OCI-LY3 (cell line): ENCODE measurements at regions not wholly inside any gene's neighbourhood (a gene's known extent, or its start where the extent isn't known, plus 50 kb on each side); places are given as distances from the start of the nearest gene placed in this dataset.

Source experiments
- H2AFZ ChIP-seq: fragments of 200-600, 300-600 bp; shearing (Covaris generic); 2 replicates; pipeline ENCODE4 v1.6.0; 2014; ENCODE audit warnings: antibody characterized with exemption, low read depth, low read length
- H3K27ac ChIP-seq: fragments of 200-600, 300-600 bp; sonication (generic); 2 replicates; pipeline ENCODE4 v1.5.1; 2014; ENCODE audit warnings: mild to moderate bottlenecking, low read length, moderate library complexity, mixed read lengths
- H3K27me3 ChIP-seq: fragments of 200-600, 300-600 bp; sonication (generic); 2 replicates; pipeline ENCODE4 v1.6.1; 2014; ENCODE audit warnings: low read depth, low read length, mixed read lengths
- H3K36me3 ChIP-seq: fragments of 200-600, 300-600 bp; sonication (generic); replicated peaks from 2 replicates; pipeline ENCODE3; 2014; ENCODE audit warnings: low read depth, low read length, mixed read lengths
- H3K4me1 ChIP-seq: fragments of 300-600, 200-600 bp; sonication (generic); 2 replicates; pipeline ENCODE4 v1.6.1; 2014; ENCODE audit warnings: low read length, mixed read lengths
- H3K4me2 ChIP-seq: fragments of 200-600, 300-600 bp; sonication (generic); 2 replicates; pipeline ENCODE4 v1.6.1; 2014; ENCODE audit warnings: low read length, mixed read lengths
- H3K4me3 ChIP-seq: fragments of 300-600, 200-600 bp; sonication (generic); 2 replicates; pipeline ENCODE4 v1.5.1; 2014; ENCODE audit warnings: antibody characterized with exemption, mild to moderate bottlenecking, low read length, moderate library complexity
- H3K79me2 ChIP-seq: fragments of 300-600, 200-600 bp; shearing (Covaris generic); 2 replicates; pipeline ENCODE4 v1.6.1; 2014; ENCODE audit warnings: mild to moderate bottlenecking, low read length, mixed read lengths
- H3K9ac ChIP-seq: fragments of 300-600, 200-600 bp; shearing (Covaris generic); 2 replicates; pipeline ENCODE4 v1.6.0; 2014; ENCODE audit warnings: mild to moderate bottlenecking, low read length, moderate library complexity
- H3K9me3 ChIP-seq: fragments of 200-600, 300-600 bp; shearing (Covaris generic); 2 replicates; pipeline ENCODE4 v1.6.1; 2014; ENCODE audit warnings: low read length, mixed read lengths; ENCODE audit not compliant: insufficient read depth
- H4K20me1 ChIP-seq: fragments of 200-600, 300-600 bp; sonication (generic); 2 replicates; pipeline ENCODE4 v1.6.1; 2016; ENCODE audit warnings: low read length, mixed read lengths; ENCODE audit not compliant: insufficient read depth
- EZH2phosphoT487 ChIP-seq: fragments of 200-600 bp; shearing (Covaris generic); IDR thresholded peaks from 2 replicates; pipeline ENCODE4 v1.6.1; 2018; ENCODE audit warnings: antibody characterized with exemption, mixed run types, low read depth
- TF ChIP-seq, protein P1 (sequence below): fragments of 200-600, 300-600 bp; sonication (generic); IDR thresholded peaks from 2 replicates; pipeline ENCODE4 v1.5.1; 2014; ENCODE audit warnings: antibody characterized with exemption, low read length, low read depth

- no peak overlapping the region for H3K4me2 ChIP-seq
- H3K36me3 ChIP-seq, result no peaks in the 10 kb centered on the region
- no peak overlapping the region for H3K27ac ChIP-seq
- no peaks in the 10 kb centered on the region for H3K27me3 ChIP-seq
- H3K4me1 ChIP-seq, result no peaks in the 10 kb centered on the region
- TF ChIP-seq, protein P1, sequence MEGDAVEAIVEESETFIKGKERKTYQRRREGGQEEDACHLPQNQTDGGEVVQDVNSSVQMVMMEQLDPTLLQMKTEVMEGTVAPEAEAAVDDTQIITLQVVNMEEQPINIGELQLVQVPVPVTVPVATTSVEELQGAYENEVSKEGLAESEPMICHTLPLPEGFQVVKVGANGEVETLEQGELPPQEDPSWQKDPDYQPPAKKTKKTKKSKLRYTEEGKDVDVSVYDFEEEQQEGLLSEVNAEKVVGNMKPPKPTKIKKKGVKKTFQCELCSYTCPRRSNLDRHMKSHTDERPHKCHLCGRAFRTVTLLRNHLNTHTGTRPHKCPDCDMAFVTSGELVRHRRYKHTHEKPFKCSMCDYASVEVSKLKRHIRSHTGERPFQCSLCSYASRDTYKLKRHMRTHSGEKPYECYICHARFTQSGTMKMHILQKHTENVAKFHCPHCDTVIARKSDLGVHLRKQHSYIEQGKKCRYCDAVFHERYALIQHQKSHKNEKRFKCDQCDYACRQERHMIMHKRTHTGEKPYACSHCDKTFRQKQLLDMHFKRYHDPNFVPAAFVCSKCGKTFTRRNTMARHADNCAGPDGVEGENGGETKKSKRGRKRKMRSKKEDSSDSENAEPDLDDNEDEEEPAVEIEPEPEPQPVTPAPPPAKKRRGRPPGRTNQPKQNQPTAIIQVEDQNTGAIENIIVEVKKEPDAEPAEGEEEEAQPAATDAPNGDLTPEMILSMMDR, result no peak
- TF ChIP-seq EZH2phosphoT487, result no peak
- H3K9me3 ChIP-seq, result no peaks in the 10 kb centered on the region
- no peaks in the 10 kb centered on the region for H3K79me2 ChIP-seq
- no peak overlapping the region for H3K9ac ChIP-seq
- no peaks in the 10 kb centered on the region for H4K20me1 ChIP-seq
- H2AFZ ChIP-seq, result no peak overlapping the region
- no peak overlapping the region for H3K4me3 ChIP-seq
Observed at GRCh38 chr10:45091968-45092367, 91.2 kb downstream of the ZNF22 start.

DNA sequence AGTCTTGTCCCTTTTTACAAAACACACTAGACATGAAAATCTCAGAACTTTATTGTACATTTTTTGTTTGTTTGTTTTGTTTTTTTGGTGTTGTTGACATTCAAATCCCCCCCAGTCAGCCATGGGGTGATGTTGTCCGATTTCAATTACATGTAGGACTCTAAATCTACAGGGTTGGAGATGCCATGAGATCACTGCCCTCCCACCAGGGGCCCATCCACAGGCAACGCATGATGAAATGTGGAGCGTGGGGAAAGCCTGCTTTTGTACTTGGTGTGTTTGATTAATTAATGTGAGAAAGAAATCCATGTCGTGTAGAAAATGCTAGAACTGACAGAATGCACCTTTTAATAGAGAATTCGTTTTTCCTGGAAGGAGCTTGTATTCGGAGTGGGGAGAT is 93.2 kb downstream of the ZNF22 start:
- no peak overlapping the region for H2AFZ ChIP-seq
- no peak overlapping the region for H3K4me2 ChIP-seq
- TF ChIP-seq, protein P1, result no peak
- TF ChIP-seq EZH2phosphoT487, result no peak
- H3K9ac ChIP-seq, result no peak overlapping the region
- H3K27me3 ChIP-seq, result no peaks in the 10 kb centered on the region
- H3K27ac ChIP-seq, result no peak overlapping the region
- no peak overlapping the region for H3K4me3 ChIP-seq
- H4K20me1 ChIP-seq, result no peaks in the 10 kb centered on the region
- H3K9me3 ChIP-seq, result no peaks in the 10 kb centered on the region
- H3K4me1 ChIP-seq, result no peaks in the 10 kb centered on the region
- no peaks in the 10 kb centered on the region for H3K79me2 ChIP-seq
- no peaks in the 10 kb centered on the region for H3K36me3 ChIP-seq

DNA sequence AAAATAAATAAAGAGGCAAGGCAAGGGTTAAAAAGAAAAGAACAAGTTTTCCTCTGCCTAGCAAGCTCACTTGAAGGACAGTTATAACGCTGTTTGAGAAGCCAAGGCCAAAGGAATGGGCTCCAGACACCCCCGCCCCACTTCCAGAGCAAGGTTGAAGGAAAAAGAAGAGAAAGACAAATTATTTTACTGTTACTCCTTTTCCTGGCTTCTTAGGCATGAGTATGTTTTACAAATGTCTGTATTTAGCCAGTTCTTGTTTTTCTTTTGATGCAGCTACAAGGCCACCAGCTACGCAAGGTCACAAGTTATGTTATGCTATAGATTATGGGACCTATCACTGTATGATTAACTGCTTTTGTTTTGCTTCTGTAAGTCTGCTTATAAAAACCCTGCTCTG is 94.6 kb downstream of the ZNF22 start:
- Histone ChIP-seq H3K4me1 (no peaks in the 10 kb centered on the region), H3K79me2 (no peaks in the 10 kb centered on the region), H2AFZ (no peak overlapping the region), H3K9ac (no peak overlapping the region), H4K20me1 (no peaks in the 10 kb centered on the region), H3K27ac (no peak overlapping the region), H3K4me3 (no peak overlapping the region), H3K36me3 (no peaks in the 10 kb centered on the region), H3K4me2 (no peak overlapping the region), H3K27me3 (no peaks in the 10 kb centered on the region), H3K9me3 (no peaks in the 10 kb centered on the region)
- TF ChIP-seq EZH2phosphoT487, result no peak
- TF ChIP-seq, protein P1, result no peak

GRCh38 chr10:45096001-45096400 is 95.3 kb downstream of the ZNF22 start:
- no peak for TF ChIP-seq EZH2phosphoT487
- TF ChIP-seq, protein P1, result no peak
- H3K27ac ChIP-seq, result no peak overlapping the region
- no peaks in the 10 kb centered on the region for H4K20me1 ChIP-seq
- no peak overlapping the region for H3K4me3 ChIP-seq
- no peak overlapping the region for H3K9ac ChIP-seq
- H3K9me3 ChIP-seq, result no peaks in the 10 kb centered on the region
- H3K4me1 ChIP-seq, result no peaks in the 10 kb centered on the region
- no peaks in the 10 kb centered on the region for H3K36me3 ChIP-seq
- no peak overlapping the region for H3K4me2 ChIP-seq
- no peaks in the 10 kb centered on the region for H3K79me2 ChIP-seq
- no peak overlapping the region for H2AFZ ChIP-seq
- no peaks in the 10 kb centered on the region for H3K27me3 ChIP-seq
